HepG2 (cell line): ENCODE measurements at regions not wholly inside any gene's neighbourhood (a gene's known extent, or its start where the extent isn't known, plus 50 kb on each side); places are given as distances from the start of the nearest gene placed in this dataset.

ENCODE experiments used
- ATAC-seq: fragments of 200-7000 bp; cut with Tn5 transposase; 3 replicates; pipeline ENCODE4 v1.9.1; 2020; ENCODE audit warnings: mild to moderate bottlenecking, moderate library complexity
- BruUV-seq: library from RNA; stranded (reverse); fragments of 400-500 nt; replicated peaks from 2 replicates; lab custom pipeline; 2021; lab: Mats Ljungman, UMichigan
- CTCF ChIA-PET: fragments of 300-600 bp; formaldehyde crosslinking; extraction: SDS; loops from one replicate; lab custom pipeline; 2021; ENCODE audit warnings: low total read pairs, inconsistent platforms, low intra/inter-chr PET ratio; lab: Yijun Ruan, JAX
- POLR2A ChIA-PET: fragments of 350-600 bp; sonication (Branson Sonifier 250); formaldehyde crosslinking; loops from one replicate; lab custom pipeline; 2020; ENCODE audit warnings: antibody characterized with exemption, inconsistent platforms; lab: Yijun Ruan, JAX
- DNase-seq: peaks from one replicate; pipeline ENCODE4 v3.0.0-alpha.2; 2015; ENCODE audit warnings: low spot score
- FAIRE-seq: peaks from 3 replicates; lab custom pipeline; 2011; peaks lifted over from hg19 to GRCh38; lab: Jason Lieb, UNC
- H2AFZ ChIP-seq: one replicate; pipeline ENCODE4 v1.6.1; 2011; ENCODE audit warnings: low read length, inconsistent platforms
- H3K27ac ChIP-seq: fragments of 300-600 bp; 3 replicates; pipeline ENCODE4 v1.8.0; 2011; ENCODE audit warnings: mixed run types, mild to moderate bottlenecking, mixed read lengths, low read length, inconsistent platforms; ENCODE audit not compliant: insufficient read depth; ENCODE audit errors: extremely low read length
- H3K27me3 ChIP-seq, 2 experiments: fragments of 200-600 bp in 1 of 2; 2 replicates in 1 of 2; 3 replicates in 1 of 2; pipeline versions ENCODE4 v1.6.0 to v1.8.0; 2011; ENCODE audit warnings: low read length in 2 of 2, mild to moderate bottlenecking in 2 of 2, moderate library complexity in 2 of 2, inconsistent platforms in 1 of 2; ENCODE audit not compliant: insufficient read depth in 2 of 2, control insufficient read depth in 1 of 2
- H3K36me3 ChIP-seq, 2 experiments: fragments of 200-600 bp in 1 of 2; replicated peaks in 1 of 2; 2 replicates in 1 of 2; 3 replicates in 1 of 2; pipeline versions ENCODE4 v1.5.1 to v1.8.0; 2011; ENCODE audit warnings: low read length in 2 of 2, inconsistent platforms in 1 of 2; ENCODE audit not compliant: insufficient read depth in 2 of 2, control insufficient read depth in 1 of 2
- H3K4me1 ChIP-seq: 2 replicates; pipeline ENCODE4 v1.5.1; 2012; ENCODE audit warnings: low read length, inconsistent platforms; ENCODE audit not compliant: insufficient read depth
- H3K4me2 ChIP-seq: 2 replicates; pipeline ENCODE4 v1.6.0; 2011; ENCODE audit warnings: low read depth, low read length, inconsistent platforms
- H3K4me3 ChIP-seq, 3 experiments: fragments of 200-600 bp in 1 of 3; sonication (generic), shearing (Covaris generic) in 1 of 3; replicated peaks in 1 of 3; 2 replicates each; pipeline ENCODE4 v1.5.1; 2011 to 2016; ENCODE audit warnings: low read length in 3 of 3, inconsistent platforms in 2 of 3, low read depth in 2 of 3, mild to moderate bottlenecking in 2 of 3, control low read depth in 1 of 3, mixed read lengths in 1 of 3; ENCODE audit not compliant: insufficient read depth in 1 of 3
- H3K79me2 ChIP-seq: one replicate; pipeline ENCODE4 v1.6.1; 2011; ENCODE audit warnings: low read length, inconsistent platforms; ENCODE audit not compliant: insufficient read depth
- H3K9ac ChIP-seq: 2 replicates; pipeline ENCODE4 v1.6.0; 2011; ENCODE audit warnings: mild to moderate bottlenecking, low read depth, low read length, inconsistent platforms; ENCODE audit not compliant: insufficient read depth
- H3K9me3 ChIP-seq: 2 replicates; pipeline ENCODE4 v1.5.1; 2012; ENCODE audit warnings: mild to moderate bottlenecking, low read length
- H4K20me1 ChIP-seq: 2 replicates; pipeline ENCODE4 v1.6.0; 2011; ENCODE audit warnings: inconsistent platforms, mild to moderate bottlenecking, low read length, moderate library complexity; ENCODE audit not compliant: insufficient read depth
- ADNP ChIP-seq: sonication (generic); formaldehyde crosslinking; IDR thresholded peaks from 2 replicates; pipeline ENCODE4 v1.4.0; 2020; ENCODE audit warnings: missing genetic modification reagents
- CENPBD1 ChIP-seq: sonication (generic); formaldehyde crosslinking; IDR thresholded peaks from 2 replicates; pipeline ENCODE4 v1.8.0; 2022; ENCODE audit warnings: missing genetic modification reagents, low read depth, mild to moderate bottlenecking, borderline replicate concordance
- PCBP1 ChIP-seq: fragments of 200-400 bp; formaldehyde crosslinking; IDR thresholded peaks from 2 replicates; pipeline ENCODE4 v1.6.1; 2017; ENCODE audit warnings: mild to moderate bottlenecking, low read depth, low read length, borderline replicate concordance
- ZBTB43 ChIP-seq: sonication (generic); formaldehyde crosslinking; conservative IDR thresholded peaks from 2 replicates; pipeline ENCODE4 v1.4.0; 2020; ENCODE audit warnings: missing genetic modification reagents
- ZNF180 ChIP-seq: sonication (generic); formaldehyde crosslinking; IDR thresholded peaks from 2 replicates; pipeline ENCODE4 v1.4.0; 2020; ENCODE audit warnings: low read depth, missing genetic modification reagents, borderline replicate concordance
- ZNF280D ChIP-seq: sonication (generic); formaldehyde crosslinking; IDR thresholded peaks from 2 replicates; pipeline ENCODE4 v1.5.1; 2020; ENCODE audit warnings: mild to moderate bottlenecking, missing genetic modification reagents
- ZNF33A ChIP-seq: sonication (generic); formaldehyde crosslinking; IDR thresholded peaks from 2 replicates; pipeline ENCODE4 v1.5.1; 2020; ENCODE audit warnings: missing genetic modification reagents, mild to moderate bottlenecking, moderate library complexity, borderline replicate concordance
- ZNF407 ChIP-seq: sonication (generic); formaldehyde crosslinking; IDR thresholded peaks from one replicate; pipeline ENCODE4 v1.5.1; 2020; ENCODE audit warnings: mild to moderate bottlenecking, missing genetic modification reagents; ENCODE audit errors: not compliant biosample characterization
- ZNF446 ChIP-seq: sonication (generic); formaldehyde crosslinking; IDR thresholded peaks from 2 replicates; pipeline ENCODE4 v1.5.0; 2020; ENCODE audit warnings: mild to moderate bottlenecking, missing genetic modification reagents
- ZNF7 ChIP-seq: IDR thresholded peaks from 2 replicates; pipeline ENCODE4 v1.6.1; 2016; ENCODE audit warnings: missing biosample characterization, missing genetic modification reagents
- ZSCAN31 ChIP-seq: sonication (generic); formaldehyde crosslinking; IDR thresholded peaks from 2 replicates; pipeline ENCODE4 v1.5.0; 2020; ENCODE audit warnings: low read depth, mild to moderate bottlenecking, missing genetic modification reagents
- WGBS: methylation state at CpG from one replicate; pipeline ENCODE4 v1.1.6; 2017; ENCODE audit warnings: low lambda C conversion rate; 5-methylcytosine and 5-hydroxymethylcytosine counted together
- in situ Hi-C: cut with HindIII; loops from 2 replicates; pipeline ENCODE4 v1.10.0; 2017; ENCODE audit warnings: low pct_unique_long_range_greater_than_20kb; ENCODE audit not compliant: extremely low pct_ligation_motif_present
- intact Hi-C: fragments of 100-400 bp; cut with micrococcal nuclease; formaldehyde crosslinking; loops from one replicate; pipeline ENCODE4 v1.10.0; 2022; ENCODE audit not compliant: unreplicated experiment

GRCh38 chr10:44099511-44099910 is 285.4 kb downstream of the CXCL12 start:
- no peak for ATAC-seq
- peaks cover 0 to 4% of the 10 kb centered on the region in 2 experiments; a peak in 1 of 5 replicates for H3K27me3 ChIP-seq
- CTCF ChIA-PET = no interaction called here
- no TSS peak for BruUV-seq
- no peaks in the 10 kb centered on the region for H3K4me1 ChIP-seq
- no peak for DNase-seq
- H3K27ac ChIP-seq = no peak overlapping the region
- no peak overlapping the region for H3K4me3 ChIP-seq
- no peaks in the 10 kb centered on the region for H3K9me3 ChIP-seq
- 3% methylated on average over 2 of the region's 2 CpGs for WGBS
- H4K20me1 ChIP-seq = no peaks in the 10 kb centered on the region
- no peak overlapping the region for H3K9ac ChIP-seq
- no peaks in the 10 kb centered on the region for H3K36me3 ChIP-seq
- no peaks in the 10 kb centered on the region for H3K79me2 ChIP-seq
- FAIRE-seq = no peak
- no peak overlapping the region for H2AFZ ChIP-seq
- intact Hi-C loops = no loop called here
- in situ Hi-C loops = no loop called here
- H3K4me2 ChIP-seq = no peak overlapping the region
- POLR2A ChIA-PET = no interaction called here
- TF ChIP-seq ZNF180 (no peak), ZNF407 (CRISPR knock-in tag) (no peak), ADNP (CRISPR knock-in tag) (no peak), CENPBD1 (CRISPR knock-in tag) (no peak), ZNF33A (CRISPR knock-in tag) (no peak), ZNF7 (CRISPR knock-in tag) (no peak), ZNF446 (CRISPR knock-in tag) (no peak), PCBP1 (no peak), ZBTB43 (CRISPR knock-in tag) (no peak), ZSCAN31 (no peak), ZNF280D (CRISPR knock-in tag) (no peak)
